Inferior parietal cortex (tissue), 1 donor: ENCODE measurements at regions not wholly inside any gene's neighbourhood (a gene's known extent, or its start where the extent isn't known, plus 50 kb on each side); places are given as distances from the start of the nearest gene placed in this dataset.
A peak's percentile ranks its signal among the peaks of the same experiment; 100 is the strongest.
"Not testable (repeated sequence)": the region's sequence is repeated elsewhere in the genome, so short reads cannot be mapped to it uniquely, and the experiment has no call there.

Experiments used
- DNase-seq: peaks from one replicate; pipeline ENCODE4 v3.0.0-alpha.2; 2016; ENCODE audit errors: extremely low spot score

DNA sequence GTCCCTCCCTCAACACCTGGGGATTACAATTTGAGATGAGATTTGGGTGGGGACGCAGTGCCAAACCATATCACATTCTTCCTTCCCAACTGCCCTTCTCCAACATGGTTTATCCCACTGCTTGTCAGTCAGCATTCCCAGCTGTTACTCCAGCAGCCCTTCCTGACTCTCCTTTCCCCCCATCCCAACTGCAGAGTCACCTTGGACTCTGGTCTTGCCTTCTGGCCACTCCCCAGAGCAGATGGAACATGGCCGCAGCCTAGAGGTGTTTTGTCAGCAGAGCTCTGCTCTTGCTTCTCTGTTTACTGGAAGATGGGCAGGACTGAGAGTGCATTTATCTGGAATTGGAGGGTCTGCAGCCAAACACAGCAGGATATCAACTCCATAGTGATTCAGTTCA lies 51.2 kb upstream of the MEX3C start:
- DNase-seq: no peak

DNA sequence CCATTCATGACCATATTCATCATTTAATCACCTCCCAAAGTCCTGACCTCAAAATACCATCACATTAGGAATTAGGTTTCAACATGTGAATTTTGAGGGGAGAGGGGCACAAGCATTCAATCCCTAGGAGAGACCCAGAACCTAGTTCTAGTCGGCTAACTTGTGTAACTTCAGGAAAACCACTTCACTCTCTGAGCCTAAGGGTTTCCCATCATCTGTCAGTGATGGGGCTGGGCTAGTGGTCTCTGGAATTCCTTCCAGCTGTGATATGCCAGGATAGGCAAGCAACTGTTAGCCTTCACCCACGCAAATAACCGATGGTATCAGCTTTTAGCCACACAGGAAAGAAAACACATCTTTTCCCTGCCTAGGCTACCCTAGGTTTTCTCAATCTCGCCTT lies 52.5 kb upstream of the MEX3C start:
- DNase-seq: no peak

DNA sequence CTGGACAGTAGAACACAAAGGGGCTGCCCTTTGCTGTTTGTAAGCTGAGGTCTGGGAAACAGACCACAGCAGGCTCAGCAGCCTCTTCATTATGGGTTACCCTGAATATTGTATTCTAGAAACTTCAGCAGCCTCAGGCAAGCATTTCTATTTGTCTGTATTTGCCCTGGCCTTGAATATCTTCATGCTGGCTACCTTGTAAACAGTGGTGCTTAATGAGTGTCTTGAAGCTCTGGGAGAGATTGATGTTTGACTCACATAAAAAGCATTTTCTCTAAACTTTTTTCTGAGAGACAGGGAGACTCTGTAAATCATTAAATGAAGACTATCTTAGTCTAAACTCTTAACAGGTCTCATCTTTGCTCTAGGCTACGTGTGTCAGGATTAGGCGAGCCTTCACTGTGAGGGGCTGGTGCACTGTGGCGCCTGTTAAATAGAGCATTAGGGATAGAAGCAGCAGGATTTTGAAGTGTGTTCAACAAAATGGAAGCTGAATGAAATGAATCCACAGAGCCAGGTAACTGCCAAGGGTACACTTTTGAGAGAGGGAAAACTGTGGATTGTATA lies 53.1 kb upstream of the MEX3C start:
- no peak for DNase-seq

GRCh38 chr18:51251625-51252024 lies 54.1 kb upstream of the MEX3C start:
- DNase-seq: no peak

DNA sequence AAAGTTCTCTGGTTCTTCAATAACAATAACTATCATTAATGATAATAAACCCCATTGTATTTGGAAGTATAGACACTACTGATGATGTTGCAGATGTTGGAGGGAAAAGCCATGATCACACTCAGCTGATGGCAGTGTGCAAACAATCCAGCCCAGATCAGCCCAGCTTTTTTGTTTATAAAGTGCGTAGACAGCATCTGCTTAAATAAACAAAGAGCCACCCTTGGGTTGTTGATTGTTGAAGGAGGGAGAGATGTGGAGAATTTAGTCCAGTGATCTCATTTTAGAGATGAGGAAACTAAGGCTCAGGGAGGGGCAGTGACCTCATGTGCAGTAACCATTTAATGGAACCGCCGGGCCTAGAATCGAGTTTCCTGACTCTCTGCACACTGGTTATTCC lies 56.0 kb upstream of the MEX3C start:
- DNase-seq: no peak

DNA sequence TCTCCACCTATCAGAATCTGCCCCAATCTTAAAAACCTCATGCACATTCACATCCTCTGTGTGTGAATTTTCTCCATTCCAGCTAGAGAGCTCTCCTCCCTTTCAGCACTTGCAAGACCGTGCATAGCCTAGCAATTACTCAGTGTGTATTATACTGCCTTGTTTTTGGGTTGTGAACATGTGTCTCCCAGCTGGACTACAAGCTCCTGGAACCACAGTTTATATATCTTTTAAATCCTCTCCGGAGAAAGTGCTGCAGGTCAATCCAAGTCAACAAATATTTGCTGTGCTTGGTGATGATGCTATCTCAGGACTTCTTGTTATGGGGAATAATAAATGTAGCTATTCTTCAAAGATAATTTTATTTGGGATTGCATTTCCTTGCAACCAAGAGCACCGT lies 58.2 kb upstream of the MEX3C start:
- no peak for DNase-seq

DNA sequence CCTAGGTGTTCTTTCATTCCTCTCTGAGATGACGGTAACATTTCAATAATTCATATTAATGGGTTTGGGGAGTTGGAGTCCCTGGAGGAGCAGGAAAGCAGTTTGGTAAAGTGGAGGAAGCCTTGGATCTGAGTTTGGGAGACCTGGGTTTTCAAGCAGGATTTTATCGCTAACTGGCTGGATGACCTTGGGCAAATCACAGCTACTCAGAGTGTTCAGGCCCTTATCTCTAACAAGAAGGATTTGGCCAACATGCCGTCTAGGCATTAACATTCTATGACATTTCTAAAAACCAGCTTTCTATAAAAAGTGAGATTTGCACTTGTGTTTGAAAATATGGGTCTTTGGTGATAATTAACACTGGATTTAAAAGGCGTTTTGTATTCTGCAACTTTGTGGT lies 59.7 kb upstream of the MEX3C start:
- DNase-seq: no peak

DNA sequence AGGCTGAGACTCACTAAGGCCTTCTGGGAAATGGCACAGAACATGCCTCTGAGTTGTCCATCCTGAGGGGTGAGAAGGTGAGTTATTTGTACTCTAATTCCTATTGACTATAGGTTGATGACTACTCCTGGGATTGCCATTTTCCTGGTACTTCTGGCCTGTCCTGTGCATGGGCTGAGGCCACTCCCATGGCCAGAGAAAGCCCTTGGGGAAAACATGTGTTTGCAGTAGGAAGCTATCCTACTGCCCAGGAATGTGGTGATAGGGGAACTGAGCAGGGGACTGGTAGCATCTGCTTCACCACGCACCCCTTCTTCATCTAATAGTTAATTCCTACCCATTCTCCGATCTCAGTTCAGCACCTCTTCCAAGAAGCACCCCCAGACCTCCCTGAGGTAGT lies 62.6 kb upstream of the MEX3C start:
- no peak for DNase-seq

DNA sequence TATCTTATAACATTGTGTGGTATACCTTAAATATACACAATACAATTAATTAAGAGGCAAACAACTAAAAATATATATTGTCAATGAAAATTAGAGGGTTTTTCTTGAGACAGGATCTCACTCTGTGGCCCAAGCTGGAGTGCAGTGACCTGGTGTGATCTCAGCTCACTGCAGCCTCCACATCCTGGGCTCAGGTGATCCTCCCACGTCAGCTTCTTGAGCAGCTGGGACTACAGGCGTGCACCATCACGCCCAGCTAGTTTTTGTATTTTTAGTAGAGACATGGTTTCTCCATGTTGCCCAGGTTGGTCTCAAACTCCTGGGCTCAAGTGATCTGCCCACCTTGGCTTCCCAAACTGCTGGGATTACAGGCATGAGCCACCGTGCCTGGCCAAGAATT lies 68.6 kb upstream of the MEX3C start:
- DNase-seq: not testable (repeated sequence)

DNA sequence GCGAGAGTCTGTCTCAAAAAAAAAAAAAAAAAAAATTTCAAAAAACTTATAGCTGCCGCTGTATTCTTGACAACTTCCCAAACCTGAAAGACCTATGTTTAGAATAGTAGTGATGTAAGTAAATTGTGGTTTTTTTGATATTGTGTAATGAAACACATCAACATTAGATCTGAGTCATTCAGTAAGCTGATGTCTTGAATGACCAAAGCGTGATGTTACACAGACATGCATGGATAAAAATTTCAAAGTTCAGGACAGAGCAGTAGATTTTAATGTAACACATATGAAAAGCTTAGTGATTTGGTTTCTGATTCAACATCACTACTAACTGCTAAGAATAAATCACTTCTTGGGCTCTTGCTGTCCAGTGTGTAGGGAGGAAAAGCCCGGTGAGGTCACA lies 69.3 kb upstream of the MEX3C start:
- no peak for DNase-seq

- DNase-seq: no peak
Observed at GRCh38 chr18:51273437-51273836, 76.0 kb upstream of the MEX3C start.

- DNase-seq: no peak
Observed at GRCh38 chr18:51275712-51276476, 78.4 kb upstream of the MEX3C start.

DNA sequence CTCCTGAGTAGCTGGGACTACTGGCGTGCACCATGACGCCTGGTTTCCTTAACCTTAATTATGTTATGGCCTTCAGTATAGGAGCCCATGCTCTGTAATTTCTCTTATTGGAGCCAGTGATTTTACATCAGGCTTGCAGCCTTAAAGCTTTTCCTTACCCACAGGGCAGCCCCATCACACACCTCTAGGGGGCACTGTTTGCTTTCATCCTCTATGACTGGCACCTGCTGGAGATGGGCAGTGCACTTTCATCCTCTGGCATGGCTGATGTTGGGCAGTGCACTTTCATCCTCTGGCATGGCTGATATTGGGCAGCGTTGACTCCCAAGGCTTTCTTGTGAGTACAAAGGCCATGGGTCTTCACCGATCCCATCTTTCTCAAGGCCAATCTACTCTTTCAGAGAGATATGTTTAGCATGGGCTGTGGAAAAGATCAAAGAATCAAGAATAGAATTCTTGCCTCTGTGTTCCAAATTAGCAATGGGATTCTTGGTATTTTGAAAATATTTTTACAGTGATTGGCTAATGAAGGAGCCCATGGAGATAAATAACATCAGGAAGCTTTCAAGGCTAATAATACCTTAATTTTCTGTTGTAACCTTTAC lies 80.7 kb upstream of the MEX3C start:
- DNase-seq: peak; percentile 60

GRCh38 chr18:51279367-51279984 lies 82.0 kb upstream of the MEX3C start:
- no peak for DNase-seq

DNA sequence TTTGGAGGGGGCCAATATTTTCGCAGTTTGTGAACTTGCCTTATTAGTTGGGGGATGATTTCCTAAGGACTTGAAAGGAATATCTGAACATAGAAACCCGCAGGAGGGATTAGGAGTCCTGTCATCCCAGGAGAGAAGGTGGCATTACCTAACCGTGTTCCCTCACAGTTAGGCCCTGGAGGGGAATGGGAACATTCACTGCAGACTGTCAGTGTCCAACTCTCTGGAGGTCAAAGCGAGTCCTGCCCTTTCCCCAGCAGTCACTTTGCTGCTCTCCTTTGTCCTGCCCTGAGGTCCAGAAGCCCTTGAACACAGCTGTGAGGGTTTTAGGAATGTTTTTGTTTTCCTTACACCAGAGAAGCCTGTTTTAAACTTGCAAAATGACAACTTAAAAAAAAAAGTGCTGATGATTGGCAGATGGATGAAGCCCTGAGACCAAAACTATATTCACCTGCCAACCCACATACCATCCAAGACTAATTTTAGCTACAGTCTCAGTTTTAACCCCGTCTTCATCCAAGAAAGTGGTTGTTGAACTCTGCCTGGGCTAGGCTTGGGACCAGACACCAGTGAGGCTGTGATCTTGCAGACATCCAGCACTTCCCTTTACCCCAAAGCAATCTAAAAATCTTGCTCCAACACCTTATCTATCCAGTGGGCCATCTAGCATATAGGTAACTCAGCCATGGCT lies 90.5 kb upstream of the MEX3C start:
- no peak for DNase-seq

DNA sequence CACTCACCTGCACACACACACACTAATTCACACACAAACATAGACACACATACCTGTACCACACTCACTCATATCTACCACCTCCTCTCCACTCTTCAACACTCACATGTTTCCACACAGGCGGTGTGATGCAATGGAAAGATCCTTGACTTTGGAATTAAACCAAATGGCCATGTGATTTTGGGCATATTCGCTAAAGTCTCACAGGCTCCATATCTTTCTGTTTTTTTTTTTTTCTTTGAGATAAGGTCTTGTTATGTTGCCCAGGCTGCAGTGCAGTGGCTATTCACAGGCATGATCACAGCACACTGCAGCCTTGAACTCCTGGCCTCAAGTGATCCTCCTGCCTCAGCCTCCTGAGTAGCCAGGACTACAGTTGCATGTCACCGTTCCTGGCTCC lies 91.1 kb upstream of the MEX3C start:
- no peak for DNase-seq

DNA sequence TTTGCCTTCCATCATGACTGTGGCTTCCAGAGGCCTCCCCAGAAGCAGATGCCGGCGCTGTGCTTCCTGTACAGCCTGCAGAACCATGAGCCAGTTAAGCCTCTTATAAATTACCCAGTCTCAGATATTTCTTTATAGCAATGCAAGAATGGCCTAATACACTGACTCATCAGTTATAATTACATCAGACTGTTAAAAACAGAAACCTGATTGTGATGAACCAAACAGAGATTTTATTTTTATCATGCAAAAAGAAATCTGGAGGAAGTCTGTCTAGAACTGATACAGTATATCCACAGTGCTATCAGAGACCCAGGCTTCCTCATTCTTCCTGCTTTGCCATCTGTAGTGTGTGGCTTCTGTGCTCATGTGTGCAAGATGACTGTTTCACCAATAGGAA lies 93.4 kb upstream of the MEX3C start:
- DNase-seq: no peak

GRCh38 chr18:51300912-51301311 lies 103.4 kb upstream of the MEX3C start:
- no peak for DNase-seq

- no peak for DNase-seq
Observed at GRCh38 chr18:51301376-51301775, 103.9 kb upstream of the MEX3C start.

- DNase-seq: no peak
Observed at GRCh38 chr18:51316677-51317076, 119.2 kb upstream of the MEX3C start.

GRCh38 chr18:51321696-51322095 lies 124.2 kb upstream of the MEX3C start:
- DNase-seq: no peak

GRCh38 chr18:51323961-51324360 lies 126.5 kb upstream of the MEX3C start:
- no peak for DNase-seq
